ENCODE measurements at regions not wholly inside any gene's neighbourhood (a gene's known extent, or its start where the extent isn't known, plus 50 kb on each side); places are given as distances from the start of the nearest gene placed in this dataset.

DNA sequence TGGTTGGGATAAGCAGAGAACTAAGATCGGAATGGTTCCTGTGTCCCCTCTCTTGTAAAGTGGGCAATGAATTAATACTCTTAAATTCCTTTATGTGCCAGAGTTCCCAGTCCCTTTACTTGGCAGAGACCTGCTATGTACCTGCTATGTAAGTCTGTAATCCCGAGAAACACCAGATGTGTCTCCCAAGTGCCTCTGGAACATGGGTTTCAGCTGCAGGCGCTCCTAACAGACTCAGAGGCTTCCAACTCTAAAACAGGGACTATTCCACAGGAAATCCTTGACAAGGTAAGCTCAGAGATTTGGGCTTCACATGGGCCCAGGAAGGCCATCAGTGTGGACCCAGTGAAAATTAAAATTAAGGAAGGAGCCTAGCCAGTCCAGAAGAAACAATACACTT is 117.7 kb upstream of the PLCL2 start:
- TF ChIP-seq, protein P1, sequence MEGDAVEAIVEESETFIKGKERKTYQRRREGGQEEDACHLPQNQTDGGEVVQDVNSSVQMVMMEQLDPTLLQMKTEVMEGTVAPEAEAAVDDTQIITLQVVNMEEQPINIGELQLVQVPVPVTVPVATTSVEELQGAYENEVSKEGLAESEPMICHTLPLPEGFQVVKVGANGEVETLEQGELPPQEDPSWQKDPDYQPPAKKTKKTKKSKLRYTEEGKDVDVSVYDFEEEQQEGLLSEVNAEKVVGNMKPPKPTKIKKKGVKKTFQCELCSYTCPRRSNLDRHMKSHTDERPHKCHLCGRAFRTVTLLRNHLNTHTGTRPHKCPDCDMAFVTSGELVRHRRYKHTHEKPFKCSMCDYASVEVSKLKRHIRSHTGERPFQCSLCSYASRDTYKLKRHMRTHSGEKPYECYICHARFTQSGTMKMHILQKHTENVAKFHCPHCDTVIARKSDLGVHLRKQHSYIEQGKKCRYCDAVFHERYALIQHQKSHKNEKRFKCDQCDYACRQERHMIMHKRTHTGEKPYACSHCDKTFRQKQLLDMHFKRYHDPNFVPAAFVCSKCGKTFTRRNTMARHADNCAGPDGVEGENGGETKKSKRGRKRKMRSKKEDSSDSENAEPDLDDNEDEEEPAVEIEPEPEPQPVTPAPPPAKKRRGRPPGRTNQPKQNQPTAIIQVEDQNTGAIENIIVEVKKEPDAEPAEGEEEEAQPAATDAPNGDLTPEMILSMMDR (IDR thresholded peaks at IDR 0.05), result no peak
- TF ChIP-seq POLR2A (IDR thresholded peaks at IDR 0.05) (no peak), POLR2AphosphoS5 (IDR thresholded peaks at IDR 0.05) (no peak), EP300 (IDR thresholded peaks at IDR 0.05) (no peak)
